ENCODE measurements at regions not wholly inside any gene's neighbourhood (a gene's known extent, or its start where the extent isn't known, plus 50 kb on each side); places are given as distances from the start of the nearest gene placed in this dataset.
"Not testable (repeated sequence)": the region's sequence is repeated elsewhere in the genome, so short reads cannot be mapped to it uniquely, and the experiment has no call there.

- Histone ChIP-seq H3K4me2 (ENCODE audit: low read length) (no peak overlapping the region), H2BK5ac (ENCODE audit: low read length) (no peak overlapping the region), H3K56ac (ENCODE audit: low read length) (no peak overlapping the region), H3K27ac (ENCODE audit: low read depth, low read length) (no peak overlapping the region), H3K79me1 (ENCODE audit: low read length) (no peaks in the 10 kb centered on the region), H4K5ac (ENCODE audit: low read length) (no peak overlapping the region), H3K23ac (ENCODE audit: low read length) (no peak overlapping the region), H3K4me3 (ENCODE audit: low read length) (no peak overlapping the region), H4K8ac (ENCODE audit: low read depth, low read length) (no peak overlapping the region), H3K9ac (ENCODE audit: low read length) (no peak overlapping the region), H3K27me3 (ENCODE audit: insufficient read depth, low read length, poor library complexity) (no peaks in the 10 kb centered on the region), H3K4me1 (ENCODE audit: control insufficient read depth, low read depth, low read length) (peaks cover 2% of the 10 kb centered on the region), H2BK15ac (replicated peaks; ENCODE audit: low read depth) (no peak overlapping the region), H3K18ac (ENCODE audit: low read length) (no peak overlapping the region), H3K36me3 (ENCODE audit: control insufficient read depth, insufficient read depth, low read length) (no peaks in the 10 kb centered on the region), H2BK120ac (ENCODE audit: low read depth, low read length) (no peak overlapping the region), H3K79me2 (ENCODE audit: control insufficient read depth, insufficient read depth, low read length) (no peaks in the 10 kb centered on the region), H2AK5ac (ENCODE audit: low read length) (no peak overlapping the region), H3K4ac (ENCODE audit: low read depth, low read length) (no peak overlapping the region)
- WGBS (ENCODE audit: extremely low coverage, insufficient coverage, low lambda C conversion rate), result no CpG with 5 or more reads among the region's 2 CpGs
- no peak for DNase-seq
Measured at GRCh38 chr7:153948060-153948459, 104.1 kb upstream of the DPP6 start.

- Histone ChIP-seq H2BK15ac (replicated peaks; ENCODE audit: low read depth) (no peak overlapping the region), H3K9ac (ENCODE audit: low read length) (no peak overlapping the region), H3K27me3 (ENCODE audit: insufficient read depth, low read length, poor library complexity) (no peaks in the 10 kb centered on the region), H2AK5ac (ENCODE audit: low read length) (no peak overlapping the region), H3K23ac (ENCODE audit: low read length) (no peak overlapping the region), H3K79me1 (ENCODE audit: low read length) (no peaks in the 10 kb centered on the region), H4K5ac (ENCODE audit: low read length) (no peak overlapping the region), H3K18ac (ENCODE audit: low read length) (no peak overlapping the region), H3K4ac (ENCODE audit: low read depth, low read length) (no peak overlapping the region), H3K36me3 (ENCODE audit: control insufficient read depth, insufficient read depth, low read length) (no peaks in the 10 kb centered on the region), H2BK5ac (ENCODE audit: low read length) (no peak overlapping the region), H4K8ac (ENCODE audit: low read depth, low read length) (no peak overlapping the region), H3K56ac (ENCODE audit: low read length) (no peak overlapping the region), H3K79me2 (ENCODE audit: control insufficient read depth, insufficient read depth, low read length) (no peaks in the 10 kb centered on the region), H3K27ac (ENCODE audit: low read depth, low read length) (no peak overlapping the region), H3K4me2 (ENCODE audit: low read length) (no peak overlapping the region), H3K4me1 (ENCODE audit: control insufficient read depth, low read depth, low read length) (no peaks in the 10 kb centered on the region), H2BK120ac (ENCODE audit: low read depth, low read length) (no peak overlapping the region), H3K4me3 (ENCODE audit: low read length) (no peak overlapping the region)
- no CpG with 5 or more reads among the region's 10 CpGs for WGBS (ENCODE audit: extremely low coverage, insufficient coverage, low lambda C conversion rate)
- no peak for DNase-seq
Measured at GRCh38 chr7:153951316-153951715, 100.9 kb upstream of the DPP6 start.

- Histone ChIP-seq H3K79me2 (ENCODE audit: control insufficient read depth, insufficient read depth, low read length) (no peaks in the 10 kb centered on the region), H3K27me3 (ENCODE audit: insufficient read depth, low read length, poor library complexity) (no peaks in the 10 kb centered on the region), H2BK15ac (replicated peaks; ENCODE audit: low read depth) (no peak overlapping the region), H3K23ac (ENCODE audit: low read length) (no peak overlapping the region), H3K56ac (ENCODE audit: low read length) (no peak overlapping the region), H4K5ac (ENCODE audit: low read length) (no peak overlapping the region), H3K36me3 (ENCODE audit: control insufficient read depth, insufficient read depth, low read length) (no peaks in the 10 kb centered on the region), H2AK5ac (ENCODE audit: low read length) (no peak overlapping the region), H4K8ac (ENCODE audit: low read depth, low read length) (no peak overlapping the region), H3K9ac (ENCODE audit: low read length) (no peak overlapping the region), H2BK5ac (ENCODE audit: low read length) (no peak overlapping the region), H3K18ac (ENCODE audit: low read length) (no peak overlapping the region), H2BK120ac (ENCODE audit: low read depth, low read length) (no peak overlapping the region), H3K79me1 (ENCODE audit: low read length) (no peaks in the 10 kb centered on the region), H3K27ac (ENCODE audit: low read depth, low read length) (no peak overlapping the region), H3K4me3 (ENCODE audit: low read length) (no peak overlapping the region), H3K4ac (ENCODE audit: low read depth, low read length) (no peak overlapping the region), H3K4me2 (ENCODE audit: low read length) (no peak overlapping the region), H3K4me1 (ENCODE audit: control insufficient read depth, low read depth, low read length) (no peaks in the 10 kb centered on the region)
- WGBS (ENCODE audit: extremely low coverage, insufficient coverage, low lambda C conversion rate), result no CpG with 5 or more reads among the region's 4 CpGs
- DNase-seq, result no peak
Measured at GRCh38 chr7:153954477-153954876, 97.7 kb upstream of the DPP6 start.

- not testable (repeated sequence) for H2BK15ac ChIP-seq (replicated peaks; ENCODE audit: low read depth); H3K4me1 ChIP-seq (ENCODE audit: control insufficient read depth, low read depth, low read length); H3K18ac ChIP-seq (ENCODE audit: low read length); H3K79me2 ChIP-seq (ENCODE audit: control insufficient read depth, insufficient read depth, low read length); H3K27ac ChIP-seq (ENCODE audit: low read depth, low read length); H3K23ac ChIP-seq (ENCODE audit: low read length); H4K8ac ChIP-seq (ENCODE audit: low read depth, low read length); H2BK5ac ChIP-seq (ENCODE audit: low read length); H3K27me3 ChIP-seq (ENCODE audit: insufficient read depth, low read length, poor library complexity); H3K4me2 ChIP-seq (ENCODE audit: low read length); H3K36me3 ChIP-seq (ENCODE audit: control insufficient read depth, insufficient read depth, low read length); H4K5ac ChIP-seq (ENCODE audit: low read length); H3K4me3 ChIP-seq (ENCODE audit: low read length); H2AK5ac ChIP-seq (ENCODE audit: low read length); H3K9ac ChIP-seq (ENCODE audit: low read length); DNase-seq; H3K4ac ChIP-seq (ENCODE audit: low read depth, low read length); H3K56ac ChIP-seq (ENCODE audit: low read length); H3K79me1 ChIP-seq (ENCODE audit: low read length); H2BK120ac ChIP-seq (ENCODE audit: low read depth, low read length)
- WGBS (ENCODE audit: extremely low coverage, insufficient coverage, low lambda C conversion rate), result no CpG with 5 or more reads among the region's 5 CpGs
Measured at GRCh38 chr7:153957677-153958076, 94.5 kb upstream of the DPP6 start.

- not testable (repeated sequence) for H3K79me2 ChIP-seq (ENCODE audit: control insufficient read depth, insufficient read depth, low read length); H2BK120ac ChIP-seq (ENCODE audit: low read depth, low read length); H4K8ac ChIP-seq (ENCODE audit: low read depth, low read length); H3K4ac ChIP-seq (ENCODE audit: low read depth, low read length); H3K4me2 ChIP-seq (ENCODE audit: low read length); H2AK5ac ChIP-seq (ENCODE audit: low read length); H4K5ac ChIP-seq (ENCODE audit: low read length); H3K27ac ChIP-seq (ENCODE audit: low read depth, low read length); H3K79me1 ChIP-seq (ENCODE audit: low read length); H3K4me1 ChIP-seq (ENCODE audit: control insufficient read depth, low read depth, low read length); H3K56ac ChIP-seq (ENCODE audit: low read length); H3K9ac ChIP-seq (ENCODE audit: low read length); DNase-seq; H2BK15ac ChIP-seq (replicated peaks; ENCODE audit: low read depth); H3K27me3 ChIP-seq (ENCODE audit: insufficient read depth, low read length, poor library complexity); H2BK5ac ChIP-seq (ENCODE audit: low read length); H3K4me3 ChIP-seq (ENCODE audit: low read length); H3K23ac ChIP-seq (ENCODE audit: low read length); H3K36me3 ChIP-seq (ENCODE audit: control insufficient read depth, insufficient read depth, low read length); H3K18ac ChIP-seq (ENCODE audit: low read length)
- no CpG with 5 or more reads among the region's 6 CpGs for WGBS (ENCODE audit: extremely low coverage, insufficient coverage, low lambda C conversion rate)
Measured at GRCh38 chr7:153958381-153958780, 93.8 kb upstream of the DPP6 start.

GRCh38 chr7:153958789-153959188 lies 93.4 kb upstream of the DPP6 start:
- not testable (repeated sequence) for H3K9ac ChIP-seq (ENCODE audit: low read length); H2AK5ac ChIP-seq (ENCODE audit: low read length); DNase-seq; H3K18ac ChIP-seq (ENCODE audit: low read length); H2BK15ac ChIP-seq (replicated peaks; ENCODE audit: low read depth); H3K4me1 ChIP-seq (ENCODE audit: control insufficient read depth, low read depth, low read length); H3K4me2 ChIP-seq (ENCODE audit: low read length); H3K56ac ChIP-seq (ENCODE audit: low read length); H3K27ac ChIP-seq (ENCODE audit: low read depth, low read length); H4K5ac ChIP-seq (ENCODE audit: low read length); H3K4ac ChIP-seq (ENCODE audit: low read depth, low read length); H3K4me3 ChIP-seq (ENCODE audit: low read length); H3K36me3 ChIP-seq (ENCODE audit: control insufficient read depth, insufficient read depth, low read length); H3K23ac ChIP-seq (ENCODE audit: low read length); H2BK120ac ChIP-seq (ENCODE audit: low read depth, low read length); H2BK5ac ChIP-seq (ENCODE audit: low read length); H4K8ac ChIP-seq (ENCODE audit: low read depth, low read length); H3K79me2 ChIP-seq (ENCODE audit: control insufficient read depth, insufficient read depth, low read length); H3K27me3 ChIP-seq (ENCODE audit: insufficient read depth, low read length, poor library complexity); H3K79me1 ChIP-seq (ENCODE audit: low read length)
- no CpG with 5 or more reads among the region's 6 CpGs for WGBS (ENCODE audit: extremely low coverage, insufficient coverage, low lambda C conversion rate)

Measured in mesendoderm (in vitro differentiated cells).